ENCODE measurements at regions not wholly inside any gene's neighbourhood (a gene's known extent, or its start where the extent isn't known, plus 50 kb on each side); places are given as distances from the start of the nearest gene placed in this dataset.
"Not testable (repeated sequence)": the region's sequence is repeated elsewhere in the genome, so short reads cannot be mapped to it uniquely, and the experiment has no call there.

GRCh38 chr1:114032271-114033215 lies 53.3 kb downstream of the OLFML3 start:
- H3K9me3 ChIP-seq = no peaks in the 10 kb centered on the region
- intact Hi-C loops (cut with DNase I; ENCODE audit: low total_unique reads) = no loop called here
- no peak for DNase-seq (ENCODE audit: low spot score in 2 of 2)

GRCh38 chr1:114033216-114033706 lies 54.0 kb downstream of the OLFML3 start:
- intact Hi-C loops (cut with DNase I; ENCODE audit: low total_unique reads) = no loop called here
- no peak for DNase-seq (ENCODE audit: low spot score in 2 of 2)
- H3K4me3 ChIP-seq = no peak overlapping the region

More at GRCh38 chr1:114032271-114033215, 53.3 kb downstream of the OLFML3 start:
- no peak overlapping the region for H3K27ac ChIP-seq
- no peaks in the 10 kb centered on the region for H3K36me3 ChIP-seq
- TF ChIP-seq POLR2A (IDR thresholded peaks at IDR 0.05) (no peak), POLR2AphosphoS5 (IDR thresholded peaks at IDR 0.05) (no peak), CTCF (IDR thresholded peaks at IDR 0.05) (no peak)
- no peaks in the 10 kb centered on the region for H3K4me1 ChIP-seq
- H3K4me3 ChIP-seq = no peak overlapping the region
- no peaks in the 10 kb centered on the region for H3K27me3 ChIP-seq

GRCh38 chr1:114033961-114034360 lies 54.7 kb downstream of the OLFML3 start:
- Histone ChIP-seq H3K4me1 (no peaks in the 10 kb centered on the region), H3K27me3 (no peaks in the 10 kb centered on the region), H3K9me3 (no peaks in the 10 kb centered on the region), H3K27ac (no peak overlapping the region), H3K4me3 (no peak overlapping the region), H3K36me3 (no peaks in the 10 kb centered on the region)
- no peak for DNase-seq (ENCODE audit: low spot score in 2 of 2)
- intact Hi-C loops (cut with DNase I; ENCODE audit: low total_unique reads) = no loop called here
- TF ChIP-seq CTCF (IDR thresholded peaks at IDR 0.05) (no peak), POLR2AphosphoS5 (IDR thresholded peaks at IDR 0.05) (no peak), POLR2A (IDR thresholded peaks at IDR 0.05) (no peak)

More at GRCh38 chr1:114033216-114033706, 54.0 kb downstream of the OLFML3 start:
- Histone ChIP-seq H3K9me3 (no peaks in the 10 kb centered on the region), H3K4me1 (no peaks in the 10 kb centered on the region), H3K36me3 (no peaks in the 10 kb centered on the region), H3K27ac (no peak overlapping the region), H3K27me3 (no peaks in the 10 kb centered on the region)
- TF ChIP-seq CTCF (IDR thresholded peaks at IDR 0.05) (peak in 2 of 3 donors; percentile 10 to 34), POLR2AphosphoS5 (IDR thresholded peaks at IDR 0.05) (no peak)

- no peak for DNase-seq (ENCODE audit: low spot score in 2 of 2)
- Histone ChIP-seq H3K9me3 (no peaks in the 10 kb centered on the region), H3K27ac (no peak overlapping the region), H3K27me3 (no peaks in the 10 kb centered on the region), H3K36me3 (no peaks in the 10 kb centered on the region), H3K4me3 (no peak overlapping the region), H3K4me1 (no peaks in the 10 kb centered on the region)
- intact Hi-C loops (cut with DNase I; ENCODE audit: low total_unique reads) = no loop called here
- TF ChIP-seq CTCF (IDR thresholded peaks at IDR 0.05) = no peak
- TF ChIP-seq POLR2A (IDR thresholded peaks at IDR 0.05) = no peak
- no peak for TF ChIP-seq POLR2AphosphoS5 (IDR thresholded peaks at IDR 0.05)
These were observed 55.5 kb downstream of the OLFML3 start for GRCh38 chr1:114034567-114035303.

- TF ChIP-seq POLR2AphosphoS5 (IDR thresholded peaks at IDR 0.05) = no peak
- TF ChIP-seq POLR2A (IDR thresholded peaks at IDR 0.05) = no peak
- no peak for TF ChIP-seq CTCF (IDR thresholded peaks at IDR 0.05)
- H3K4me3 ChIP-seq = no peak overlapping the region
- H3K4me1 ChIP-seq = no peaks in the 10 kb centered on the region
- intact Hi-C loops (cut with DNase I; ENCODE audit: low total_unique reads) = no loop called here
- H3K9me3 ChIP-seq = no peaks in the 10 kb centered on the region
- no peaks in the 10 kb centered on the region for H3K36me3 ChIP-seq
- H3K27me3 ChIP-seq = no peaks in the 10 kb centered on the region
- DNase-seq (ENCODE audit: low spot score in 2 of 2) = no peak
- H3K27ac ChIP-seq = no peak overlapping the region
These were observed 56.0 kb downstream of the OLFML3 start for GRCh38 chr1:114035304-114035700.

- H3K9me3 ChIP-seq; H3K36me3 ChIP-seq; intact Hi-C loops (cut with DNase I; ENCODE audit: low total_unique reads); DNase-seq (ENCODE audit: low spot score in 2 of 2); H3K4me3 ChIP-seq; H3K4me1 ChIP-seq; H3K27me3 ChIP-seq; H3K27ac ChIP-seq: not testable (repeated sequence)
These were observed 57.8 kb downstream of the OLFML3 start for GRCh38 chr1:114036841-114037630.

Data from breast epithelium (tissue), 4 donors.